ENCODE measurements at regions not wholly inside any gene's neighbourhood (a gene's known extent, or its start where the extent isn't known, plus 50 kb on each side); places are given as distances from the start of the nearest gene placed in this dataset.
"Not testable (repeated sequence)": the region's sequence is repeated elsewhere in the genome, so short reads cannot be mapped to it uniquely, and the experiment has no call there.

DNA sequence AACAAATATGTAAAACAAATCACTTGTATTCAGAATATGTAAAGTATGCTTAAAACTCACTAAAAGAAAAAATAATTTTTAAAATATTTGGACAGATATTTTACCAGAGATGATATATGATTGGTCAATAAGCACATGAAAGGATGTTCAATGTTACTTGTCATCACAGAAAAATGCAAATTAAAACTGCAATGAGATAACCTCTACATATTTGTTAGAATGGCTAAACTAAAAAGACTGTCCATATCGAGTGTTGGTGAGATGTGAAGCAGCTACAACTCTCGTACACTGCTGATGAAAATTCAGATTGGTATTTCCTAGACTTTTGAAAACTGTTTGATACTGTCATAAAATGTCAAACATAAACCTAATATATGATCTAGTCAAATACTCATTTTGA is 685.1 kb downstream of the DTWD2 start:
- no peak overlapping the region for H3K4me3 ChIP-seq (ENCODE audit: low read depth, low read length)
- DNase-seq (ENCODE audit: low read depth): no peak
- no peak for TF ChIP-seq CTCF (IDR thresholded peaks at IDR 0.05; ENCODE audit: low read depth, low read length, missing control alignments)

GRCh38 chr5:118302786-118303185 is 685.6 kb downstream of the DTWD2 start:
- no peak overlapping the region for H3K4me3 ChIP-seq (ENCODE audit: low read depth, low read length)
- no peak for TF ChIP-seq CTCF (IDR thresholded peaks at IDR 0.05; ENCODE audit: low read depth, low read length, missing control alignments)
- DNase-seq (ENCODE audit: low read depth): no peak

GRCh38 chr5:118301696-118302095 is 686.7 kb downstream of the DTWD2 start:
- H3K4me3 ChIP-seq (ENCODE audit: low read depth, low read length): no peak overlapping the region
- TF ChIP-seq CTCF (IDR thresholded peaks at IDR 0.05; ENCODE audit: low read depth, low read length, missing control alignments): no peak
- no peak for DNase-seq (ENCODE audit: low read depth)

GRCh38 chr5:118295045-118295444 is 693.3 kb downstream of the DTWD2 start:
- no peak overlapping the region for H3K4me3 ChIP-seq (ENCODE audit: low read depth, low read length)
- no peak for DNase-seq (ENCODE audit: low read depth)
- TF ChIP-seq CTCF (IDR thresholded peaks at IDR 0.05; ENCODE audit: low read depth, low read length, missing control alignments): no peak

GRCh38 chr5:118293378-118293777 is 695.0 kb downstream of the DTWD2 start:
- TF ChIP-seq CTCF (IDR thresholded peaks at IDR 0.05; ENCODE audit: low read depth, low read length, missing control alignments): no peak
- no peak overlapping the region for H3K4me3 ChIP-seq (ENCODE audit: low read depth, low read length)
- no peak for DNase-seq (ENCODE audit: low read depth)

GRCh38 chr5:118290204-118290603 is 698.1 kb downstream of the DTWD2 start:
- no peak for TF ChIP-seq CTCF (IDR thresholded peaks at IDR 0.05; ENCODE audit: low read depth, low read length, missing control alignments)

GRCh38 chr5:118284230-118284629 is 704.1 kb downstream of the DTWD2 start:
- H3K4me3 ChIP-seq (ENCODE audit: low read depth, low read length); DNase-seq (ENCODE audit: low read depth): not testable (repeated sequence)

More at GRCh38 chr5:118290204-118290603, 698.1 kb downstream of the DTWD2 start:
- no peak overlapping the region for H3K4me3 ChIP-seq (ENCODE audit: low read depth, low read length)
- DNase-seq (ENCODE audit: low read depth): no peak

DNA sequence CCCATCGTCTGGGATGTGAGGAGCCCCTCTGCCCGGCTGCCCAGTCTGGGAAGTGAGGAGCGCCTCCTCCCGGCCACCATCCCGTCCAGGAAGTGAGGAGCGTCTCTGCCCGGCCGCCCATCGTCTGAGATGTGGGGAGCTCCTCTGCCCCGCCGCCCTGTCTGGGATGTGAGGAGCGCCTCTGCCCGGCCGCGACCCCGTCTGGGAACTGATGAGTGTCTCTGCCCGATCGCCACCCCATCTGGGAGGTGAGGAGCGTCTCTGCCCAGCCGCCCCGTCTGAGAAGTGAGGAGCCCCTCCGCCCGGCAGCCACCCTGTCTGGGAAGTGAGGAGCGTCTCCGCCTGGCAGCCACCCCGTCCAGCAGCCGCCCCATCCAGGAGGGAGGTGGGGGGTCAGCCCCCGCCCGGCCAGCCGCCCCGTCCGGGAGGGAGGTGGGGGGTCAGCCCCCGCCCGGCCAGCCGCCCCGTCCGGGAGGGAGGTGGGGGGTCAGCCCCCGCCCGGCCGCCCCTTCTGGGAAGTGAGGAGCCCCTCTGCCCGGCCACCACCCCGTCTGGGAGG is 705.8 kb downstream of the DTWD2 start:
- not testable (repeated sequence) for DNase-seq (ENCODE audit: low read depth); H3K4me3 ChIP-seq (ENCODE audit: low read depth, low read length)
